ENCODE measurements at regions not wholly inside any gene's neighbourhood (a gene's known extent, or its start where the extent isn't known, plus 50 kb on each side); places are given as distances from the start of the nearest gene placed in this dataset.

GRCh38 chr2:234179031-234179363 lies 128.5 kb downstream of the SPP2 start:
- Histone ChIP-seq H3K4me3 (no peak overlapping the region), H3K27ac (replicated peaks) (no peak overlapping the region), H3K9me3 (replicated peaks) (no peaks in the 10 kb centered on the region), H3K27me3 (ENCODE audit: low read depth) (peaks cover 84% of the 10 kb centered on the region), H3K4me1 (no peaks in the 10 kb centered on the region), H3K36me3 (no peaks in the 10 kb centered on the region)
- TF ChIP-seq, protein P1, sequence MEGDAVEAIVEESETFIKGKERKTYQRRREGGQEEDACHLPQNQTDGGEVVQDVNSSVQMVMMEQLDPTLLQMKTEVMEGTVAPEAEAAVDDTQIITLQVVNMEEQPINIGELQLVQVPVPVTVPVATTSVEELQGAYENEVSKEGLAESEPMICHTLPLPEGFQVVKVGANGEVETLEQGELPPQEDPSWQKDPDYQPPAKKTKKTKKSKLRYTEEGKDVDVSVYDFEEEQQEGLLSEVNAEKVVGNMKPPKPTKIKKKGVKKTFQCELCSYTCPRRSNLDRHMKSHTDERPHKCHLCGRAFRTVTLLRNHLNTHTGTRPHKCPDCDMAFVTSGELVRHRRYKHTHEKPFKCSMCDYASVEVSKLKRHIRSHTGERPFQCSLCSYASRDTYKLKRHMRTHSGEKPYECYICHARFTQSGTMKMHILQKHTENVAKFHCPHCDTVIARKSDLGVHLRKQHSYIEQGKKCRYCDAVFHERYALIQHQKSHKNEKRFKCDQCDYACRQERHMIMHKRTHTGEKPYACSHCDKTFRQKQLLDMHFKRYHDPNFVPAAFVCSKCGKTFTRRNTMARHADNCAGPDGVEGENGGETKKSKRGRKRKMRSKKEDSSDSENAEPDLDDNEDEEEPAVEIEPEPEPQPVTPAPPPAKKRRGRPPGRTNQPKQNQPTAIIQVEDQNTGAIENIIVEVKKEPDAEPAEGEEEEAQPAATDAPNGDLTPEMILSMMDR (IDR thresholded peaks at IDR 0.05; ENCODE audit: borderline replicate concordance), result no peak
- DNase-seq, result no peak
- intact Hi-C loops (cut with micrococcal nuclease), result no loop called here

DNA sequence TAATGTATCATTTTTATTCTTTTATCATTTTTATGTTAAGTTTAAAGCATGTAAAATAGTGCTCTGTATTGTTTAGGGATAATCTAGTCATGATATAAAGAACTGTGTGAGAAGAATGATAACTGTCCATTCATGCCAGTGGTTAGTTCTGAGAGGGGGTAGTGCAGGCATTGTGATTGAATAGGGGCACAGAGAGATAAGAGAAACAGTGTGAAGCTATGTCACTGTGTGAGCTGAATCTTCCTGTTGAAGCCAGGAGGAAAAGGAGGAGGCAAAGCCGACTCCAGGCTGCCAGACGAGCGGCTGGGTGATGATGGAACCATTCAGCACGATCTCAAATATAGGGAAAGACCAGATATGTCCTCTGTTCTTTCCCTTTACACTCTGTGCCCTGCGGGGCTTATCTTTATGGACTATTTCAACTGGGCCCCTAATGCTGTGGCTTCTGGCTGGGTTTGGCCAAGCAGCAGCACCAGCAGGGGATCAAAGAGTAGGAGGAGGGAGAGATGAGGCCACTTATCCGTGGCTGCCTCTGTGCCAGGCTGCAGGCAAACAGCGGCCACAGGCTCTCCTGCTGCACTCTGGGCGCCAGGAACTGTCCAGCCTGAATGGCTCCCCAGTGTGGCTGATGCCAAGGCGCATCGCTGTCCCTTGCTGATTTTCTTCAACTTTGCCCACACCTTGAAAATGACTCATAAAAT lies 128.0 kb downstream of the SPP2 start:
- intact Hi-C loops (cut with micrococcal nuclease), result no loop called here
- H3K27me3 ChIP-seq (ENCODE audit: low read depth), result peaks cover 78% of the 10 kb centered on the region

GRCh38 chr2:234175649-234176048 lies 125.1 kb downstream of the SPP2 start:
- peaks cover 8% of the 10 kb centered on the region for H3K4me1 ChIP-seq

More for the DNA sequence above, 128.0 kb downstream of the SPP2 start:
- H3K4me1 ChIP-seq, result no peaks in the 10 kb centered on the region
- TF ChIP-seq, protein P1 (IDR thresholded peaks at IDR 0.05; ENCODE audit: borderline replicate concordance), result no peak
- H3K4me3 ChIP-seq, result no peak overlapping the region
- H3K36me3 ChIP-seq, result no peaks in the 10 kb centered on the region
- no peak for DNase-seq
- no peaks in the 10 kb centered on the region for H3K9me3 ChIP-seq (replicated peaks)
- no peak overlapping the region for H3K27ac ChIP-seq (replicated peaks)

DNA sequence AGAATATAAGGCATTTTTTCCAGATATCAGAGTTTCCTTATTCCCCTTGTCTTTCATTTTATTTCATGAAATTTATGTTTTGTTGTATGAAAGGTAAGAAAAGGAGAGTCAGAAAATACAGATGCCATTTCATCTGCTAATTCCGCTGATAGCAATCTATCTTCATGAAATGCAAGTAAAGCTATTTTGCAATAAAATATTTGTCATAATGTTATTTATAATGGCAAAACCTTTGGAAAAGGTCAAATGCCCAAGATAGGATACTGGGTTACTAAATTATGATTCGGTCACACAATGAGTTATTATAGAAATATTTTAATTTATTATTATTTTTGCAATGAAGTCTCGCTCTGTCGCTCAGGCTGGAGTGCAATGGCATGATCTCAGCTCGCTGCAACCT lies 124.2 kb downstream of the SPP2 start:
- peaks cover 48% of the 10 kb centered on the region for H3K27me3 ChIP-seq (ENCODE audit: low read depth)
- H3K4me3 ChIP-seq, result no peak overlapping the region
- H3K9me3 ChIP-seq (replicated peaks), result no peaks in the 10 kb centered on the region
- H3K36me3 ChIP-seq, result no peaks in the 10 kb centered on the region
- peaks cover 9% of the 10 kb centered on the region for H3K4me1 ChIP-seq
- H3K27ac ChIP-seq (replicated peaks), result no peak overlapping the region
- DNase-seq, result no peak
- TF ChIP-seq, protein P1 (IDR thresholded peaks at IDR 0.05; ENCODE audit: borderline replicate concordance), result no peak
- intact Hi-C loops (cut with micrococcal nuclease), result no loop called here

More at GRCh38 chr2:234175649-234176048, 125.1 kb downstream of the SPP2 start:
- H3K9me3 ChIP-seq (replicated peaks), result no peaks in the 10 kb centered on the region
- H3K36me3 ChIP-seq, result no peaks in the 10 kb centered on the region
- no peak overlapping the region for H3K27ac ChIP-seq (replicated peaks)
- DNase-seq, result no peak
- intact Hi-C loops (cut with micrococcal nuclease), result no loop called here
- no peak overlapping the region for H3K4me3 ChIP-seq
- peaks cover 57% of the 10 kb centered on the region for H3K27me3 ChIP-seq (ENCODE audit: low read depth)
- TF ChIP-seq, protein P1 (IDR thresholded peaks at IDR 0.05; ENCODE audit: borderline replicate concordance), result no peak

DNA sequence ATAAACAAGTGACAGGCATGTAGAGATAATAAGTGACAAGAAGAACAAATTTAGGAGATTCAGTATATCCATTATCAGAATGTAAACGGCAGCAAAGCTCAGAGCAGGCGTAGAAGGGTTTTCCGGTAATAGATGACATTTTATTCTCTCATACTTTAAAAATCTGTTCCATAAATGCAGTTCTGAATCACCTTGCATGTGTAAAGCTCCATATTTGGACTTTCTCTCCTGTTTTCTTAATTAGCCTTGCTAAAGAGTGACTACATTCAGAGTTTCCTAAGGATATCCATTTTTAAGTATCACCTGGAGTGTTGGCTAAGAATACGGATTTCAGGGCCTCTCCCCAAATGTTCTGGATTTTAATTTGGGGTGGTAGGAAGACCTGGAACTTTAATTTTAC lies 122.0 kb downstream of the SPP2 start:
- H3K27ac ChIP-seq (replicated peaks), result no peak overlapping the region
- H3K4me3 ChIP-seq, result no peak overlapping the region
- TF ChIP-seq, protein P1 (IDR thresholded peaks at IDR 0.05; ENCODE audit: borderline replicate concordance), result no peak
- H3K27me3 ChIP-seq (ENCODE audit: low read depth), result peaks cover 26% of the 10 kb centered on the region
- peaks cover 14% of the 10 kb centered on the region for H3K4me1 ChIP-seq
- intact Hi-C loops (cut with micrococcal nuclease), result no loop called here
- no peaks in the 10 kb centered on the region for H3K9me3 ChIP-seq (replicated peaks)
- DNase-seq, result no peak
- H3K36me3 ChIP-seq, result no peaks in the 10 kb centered on the region
